ENCODE measurements at regions not wholly inside any gene's neighbourhood (a gene's known extent, or its start where the extent isn't known, plus 50 kb on each side); places are given as distances from the start of the nearest gene placed in this dataset.

- WGBS: 87% methylated on average over 2 of the region's 2 CpGs
These were observed 978.6 kb downstream of the SORCS1 start for GRCh38 chr10:106185951-106186350.

DNA sequence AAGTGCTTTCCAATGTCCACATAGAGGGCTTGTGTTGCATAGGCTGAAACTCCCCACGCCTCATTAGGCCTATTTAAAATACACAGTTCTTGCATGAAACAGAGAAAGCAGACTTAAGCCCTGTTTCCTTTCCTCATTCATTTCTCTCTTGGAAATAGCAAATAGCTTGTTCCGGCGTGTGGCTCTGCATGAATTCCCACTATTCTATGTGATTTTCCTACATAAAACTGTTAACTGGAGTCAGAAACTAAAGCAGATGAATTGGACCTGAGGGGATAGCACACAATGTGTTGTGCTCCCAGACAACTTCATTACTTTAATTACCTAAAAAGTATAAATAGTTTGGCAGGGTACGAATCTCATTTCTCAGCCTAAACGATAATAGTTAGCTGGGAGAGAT lies 981.5 kb downstream of the SORCS1 start:
- H3K27ac ChIP-seq: no peak overlapping the region
- WGBS: 73% methylated on average over 5 of the region's 5 CpGs
- TF ChIP-seq POLR2A (IDR thresholded peaks at IDR 0.05): no peak
- TF ChIP-seq CTCF (IDR thresholded peaks at IDR 0.05): no peak
- TF ChIP-seq EP300 (IDR thresholded peaks at IDR 0.05): no peak
- TF ChIP-seq POLR2AphosphoS5 (IDR thresholded peaks at IDR 0.05): no peak
- no peaks in the 10 kb centered on the region for H3K27me3 ChIP-seq
- H3K4me3 ChIP-seq: no peak overlapping the region
- no peaks in the 10 kb centered on the region for H3K4me1 ChIP-seq
- H3K9me3 ChIP-seq: no peaks in the 10 kb centered on the region
- no peak for DNase-seq (ENCODE audit: low spot score in 2 of 2)
- H3K36me3 ChIP-seq: no peaks in the 10 kb centered on the region

More at GRCh38 chr10:106185951-106186350, 978.6 kb downstream of the SORCS1 start:
- H3K27ac ChIP-seq: no peak overlapping the region
- H3K27me3 ChIP-seq: no peaks in the 10 kb centered on the region
- H3K36me3 ChIP-seq: no peaks in the 10 kb centered on the region
- no peaks in the 10 kb centered on the region for H3K4me1 ChIP-seq
- no peak for DNase-seq (ENCODE audit: low spot score in 2 of 2)
- no peak for TF ChIP-seq CTCF (IDR thresholded peaks at IDR 0.05)
- TF ChIP-seq POLR2A (IDR thresholded peaks at IDR 0.05): no peak
- no peak for TF ChIP-seq EP300 (IDR thresholded peaks at IDR 0.05)
- TF ChIP-seq POLR2AphosphoS5 (IDR thresholded peaks at IDR 0.05): no peak
- H3K9me3 ChIP-seq: no peaks in the 10 kb centered on the region
- no peak overlapping the region for H3K4me3 ChIP-seq

- Histone ChIP-seq H3K27me3 (no peaks in the 10 kb centered on the region), H3K27ac (no peak overlapping the region), H3K36me3 (no peaks in the 10 kb centered on the region), H3K4me1 (no peaks in the 10 kb centered on the region), H3K4me3 (no peak overlapping the region), H3K9me3 (no peaks in the 10 kb centered on the region)
- TF ChIP-seq EP300 (IDR thresholded peaks at IDR 0.05) (no peak), CTCF (IDR thresholded peaks at IDR 0.05) (no peak), POLR2A (IDR thresholded peaks at IDR 0.05) (no peak), POLR2AphosphoS5 (IDR thresholded peaks at IDR 0.05) (no peak)
- DNase-seq (ENCODE audit: low spot score in 2 of 2): no peak
These were observed 982.0 kb downstream of the SORCS1 start for GRCh38 chr10:106182542-106182941.

- Histone ChIP-seq H3K9me3 (no peaks in the 10 kb centered on the region), H3K4me3 (no peak overlapping the region), H3K4me1 (no peaks in the 10 kb centered on the region), H3K27ac (no peak overlapping the region), H3K36me3 (no peaks in the 10 kb centered on the region), H3K27me3 (no peaks in the 10 kb centered on the region)
- TF ChIP-seq EP300 (IDR thresholded peaks at IDR 0.05) (no peak), POLR2AphosphoS5 (IDR thresholded peaks at IDR 0.05) (no peak), POLR2A (IDR thresholded peaks at IDR 0.05) (no peak), CTCF (IDR thresholded peaks at IDR 0.05) (no peak)
- no peak for DNase-seq (ENCODE audit: low spot score in 2 of 2)
- WGBS: 32% methylated on average over 3 of the region's 3 CpGs
These were observed 983.0 kb downstream of the SORCS1 start for GRCh38 chr10:106181501-106181900.

GRCh38 chr10:106179430-106179829 lies 985.1 kb downstream of the SORCS1 start:
- Histone ChIP-seq H3K27me3 (no peaks in the 10 kb centered on the region), H3K36me3 (no peaks in the 10 kb centered on the region), H3K4me3 (no peak overlapping the region), H3K4me1 (no peaks in the 10 kb centered on the region), H3K27ac (no peak overlapping the region), H3K9me3 (no peaks in the 10 kb centered on the region)
- no peak for TF ChIP-seq POLR2AphosphoS5 (IDR thresholded peaks at IDR 0.05)
- no peak for TF ChIP-seq CTCF (IDR thresholded peaks at IDR 0.05)
- TF ChIP-seq POLR2A (IDR thresholded peaks at IDR 0.05): no peak
- TF ChIP-seq EP300 (IDR thresholded peaks at IDR 0.05): no peak
- no peak for DNase-seq (ENCODE audit: low spot score in 2 of 2)

Measured in suprapubic skin (tissue), 4 donors.